Heart right ventricle (tissue), 16 donors: ENCODE measurements at regions not wholly inside any gene's neighbourhood (a gene's known extent, or its start where the extent isn't known, plus 50 kb on each side); places are given as distances from the start of the nearest gene placed in this dataset.

Experiments used
- ATAC-seq, 8 donors: fragments of 200-7000 bp; cut with Tn5 transposase; one replicate each; pipeline ENCODE4 v1.9.1; 2020; ENCODE audit warnings: mild to moderate bottlenecking in 8 of 8, moderate library complexity in 8 of 8, moderate number of reproducible peaks in 1 of 8
- DNase-seq, 2 donors: peaks; one replicate each; pipeline ENCODE4 v3.0.0-alpha.2; 2020
- H3K27ac ChIP-seq, 10 donors: fragments of 200-600 bp; sonication (generic) in 2 of 10; one replicate each; pipeline versions ENCODE4 v1.5.0 to v1.8.0; 2020 to 2022; ENCODE audit warnings: mild to moderate bottlenecking in 3 of 10
- H3K27me3 ChIP-seq, 7 donors: fragments of 200-600 bp; one replicate each; pipeline ENCODE4 v1.8.0; 2021 to 2022; ENCODE audit warnings: mild to moderate bottlenecking in 2 of 7
- H3K36me3 ChIP-seq, 9 donors: fragments of 200-600 bp; sonication (generic) in 1 of 9; one replicate each; pipeline versions ENCODE4 v1.5.0 to v1.8.0; 2020 to 2022; ENCODE audit warnings: mild to moderate bottlenecking in 2 of 9
- H3K4me1 ChIP-seq, 9 donors: fragments of 200-600 bp; sonication (generic) in 1 of 9; one replicate each; pipeline versions ENCODE4 v1.5.0 to v1.8.0; 2020 to 2022; ENCODE audit warnings: mild to moderate bottlenecking in 4 of 9
- H3K4me3 ChIP-seq, 10 donors: fragments of 200-600 bp; sonication (generic) in 2 of 10; one replicate each; pipeline versions ENCODE4 v1.5.0 to v1.8.0; 2020 to 2022; ENCODE audit warnings: mild to moderate bottlenecking in 7 of 10, moderate library complexity in 2 of 10
- H3K9me3 ChIP-seq, 11 donors: fragments of 200-600 bp in 10 of 11; sonication (generic) in 2 of 11; one replicate each; pipeline versions ENCODE4 v1.5.0 to v1.8.0; 2013 to 2022; ENCODE audit warnings: mild to moderate bottlenecking in 2 of 11, control low read depth in 1 of 11, moderate library complexity in 1 of 11
- CTCF ChIP-seq, 9 donors: fragments of 200-600 bp; sonication (generic) in 2 of 9; IDR thresholded peaks; one replicate each; pipeline versions ENCODE4 v1.5.0 to v1.8.0; 2021 to 2022; ENCODE audit warnings: antibody characterized with exemption in 9 of 9, mild to moderate bottlenecking in 5 of 9, moderate library complexity in 1 of 9
- WGBS, 2 donors: extraction: QIAGEN DNeasy Blood & Tissue Kit; methylation state at CpG; one replicate each; pipeline ENCODE4 v1.1.7; 2013; ENCODE audit warnings: inconsistent platforms in 1 of 2; 5-methylcytosine and 5-hydroxymethylcytosine counted together
- intact Hi-C, 10 donors: fragments of 100-400 bp; cut with DNase I; formaldehyde crosslinking; loops; one replicate each; pipeline versions ENCODE4 v1.11.1 to v1.14.2; 2022
- donor health status: Arrhythmogenic right ventricular cardiomyopathy.
- donor health status: ischemic (EF 13 %, LVEDD 7.1; RV severe dilation, severe dysfunction).
- donor health status: healthy with polysubstance abuse.
- donor health status: DM: no; HTN: yes; CAD: no.
- donor health status: DM: no; HTN: no; CAD: no.
- donor health status: ischemic (EF 25% LVEDD 6.9; RV normal size, moderate dysfunction).
- donor health status: ischemic (EF 25% LVEDD 5.7; RV mildly dilated, moderate dysfunction).
- donor health status: healthy.
- donor health status: DM: yes; HTN: yes; CAD: no.
- donor health status: Ischemic cardiomyopathy.
- donor health status: ischemic (EF 35%, LVEDD 5.7; RV mildly dilated, moderate dysfunction).
- donor health status: nonischemic (EF 11% LVEDD 7.7; RV severe dilation, severe dysfunction).
- donor health status: DM: yes; HTN: yes; CAD: no.
- donor health status: PGD.
- donor health status: ischemic (EF 29% LVEDD 5.4; RV normal size, mild dysfunction).
- donor health status: nonischemic (EF 23%, LVEDD 6.1; RV moderate dilation, normal function).

- DNase-seq (no peak), ATAC-seq (no peak)
- intact Hi-C loops, result no loop called here
- no peaks in the 10 kb centered on the region for H3K36me3 ChIP-seq
- no peak overlapping the region for H3K27ac ChIP-seq
- TF ChIP-seq CTCF (IDR thresholded peaks at IDR 0.05), result no peak
- H3K27me3 ChIP-seq, result no peaks in the 10 kb centered on the region
- H3K9me3 ChIP-seq, result no peaks in the 10 kb centered on the region
- 55 to 57% methylated on average over 4 of the region's 4 CpGs for WGBS, 2 donors
- no peak overlapping the region for H3K4me3 ChIP-seq
- peaks cover 0 to 42% (median 0%) of the 10 kb centered on the region in 9 donors for H3K4me1 ChIP-seq
These were observed 210.5 kb downstream of the ANAPC1 start for GRCh38 chr2:111673526-111673925.

DNA sequence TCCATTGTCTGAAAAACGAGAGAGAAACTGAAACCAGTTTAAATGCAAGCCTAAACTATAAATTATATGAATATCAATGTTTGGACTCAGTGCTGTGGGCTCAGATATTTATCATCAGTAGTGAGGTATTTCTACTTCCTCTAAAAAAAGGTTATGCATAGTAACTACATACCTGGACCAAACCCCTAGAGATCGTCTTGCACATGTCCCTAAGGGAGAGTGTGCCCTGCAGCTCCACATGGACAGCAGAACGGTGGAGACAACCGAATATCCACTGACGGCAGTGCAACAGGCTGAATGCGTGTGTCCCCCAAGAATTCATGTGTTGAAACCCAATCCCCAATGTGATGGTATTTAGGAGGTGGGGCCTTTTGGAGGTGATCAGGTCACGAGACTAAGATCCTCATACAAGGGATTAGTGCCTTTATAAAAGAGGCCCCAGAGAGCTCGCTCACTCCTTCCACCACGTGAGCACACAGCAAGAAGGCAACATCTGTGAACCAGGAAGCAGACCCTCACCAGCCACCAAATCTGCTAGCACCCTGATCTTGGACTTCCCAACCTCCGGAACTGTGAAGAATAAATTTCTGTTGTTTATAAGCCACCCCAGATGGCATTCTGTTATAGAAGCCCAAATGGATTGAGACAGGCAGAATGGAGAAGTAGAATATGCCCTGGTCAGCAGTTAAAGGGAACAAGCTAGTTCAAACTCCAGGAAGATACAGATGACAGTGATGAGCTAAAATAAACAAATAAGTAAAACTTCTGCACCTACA, 208.4 kb downstream of the ANAPC1 start:
- WGBS, 2 donors, result 87 to 91% methylated on average over 10 of the region's 10 CpGs
- Histone ChIP-seq H3K9me3 (no peaks in the 10 kb centered on the region), H3K36me3 (no peaks in the 10 kb centered on the region), H3K4me1 (peaks cover 0 to 47% (median 0%) of the 10 kb centered on the region in 9 donors), H3K27ac (peak overlapping the region in 1 of 10 donors; percentile 84), H3K4me3 (no peak overlapping the region), H3K27me3 (no peaks in the 10 kb centered on the region)
- TF ChIP-seq CTCF (IDR thresholded peaks at IDR 0.05), result no peak
- intact Hi-C loops, result no loop called here
- ATAC-seq, result peak in 4 of 8 donors; percentile 42 to 75 (median 52)
- DNase-seq, result no peak

GRCh38 chr2:111676291-111676822, 207.6 kb downstream of the ANAPC1 start:
- no peaks in the 10 kb centered on the region for H3K36me3 ChIP-seq
- no peak overlapping the region for H3K4me3 ChIP-seq
- 78 to 87% methylated on average over 4 of the region's 4 CpGs for WGBS, 2 donors
- H3K9me3 ChIP-seq, result no peaks in the 10 kb centered on the region
- intact Hi-C loops, result no loop called here
- H3K4me1 ChIP-seq, result peaks cover 0 to 39% (median 0%) of the 10 kb centered on the region in 9 donors
- peak overlapping the region in 1 of 10 donors; percentile 84 for H3K27ac ChIP-seq
- TF ChIP-seq CTCF (IDR thresholded peaks at IDR 0.05), result no peak
- DNase-seq (no peak), ATAC-seq (no peak)
- no peaks in the 10 kb centered on the region for H3K27me3 ChIP-seq

DNA sequence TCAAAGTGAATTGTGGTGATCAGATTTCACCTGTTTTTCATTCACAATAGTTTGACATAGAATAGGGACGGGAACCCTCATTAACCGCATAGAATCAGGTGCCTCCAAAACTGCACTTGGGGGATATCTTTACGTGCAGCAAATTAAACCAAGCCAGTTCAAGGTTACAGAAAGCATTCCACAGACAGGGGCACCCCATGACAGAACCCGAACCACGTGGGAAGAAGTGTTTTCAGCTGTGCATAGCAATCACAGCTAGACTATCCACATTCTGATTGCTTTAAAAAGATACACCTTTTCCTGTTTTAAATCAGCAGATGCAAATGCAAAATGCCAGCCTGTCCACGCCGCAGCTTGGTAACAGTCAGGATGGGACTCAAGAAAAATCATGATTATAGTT, 205.8 kb downstream of the ANAPC1 start:
- intact Hi-C loops, result no loop called here
- no peaks in the 10 kb centered on the region for H3K27me3 ChIP-seq
- no peak overlapping the region for H3K27ac ChIP-seq
- no peak for ATAC-seq
- 65 to 66% methylated on average over 7 of the region's 7 CpGs for WGBS, 2 donors
- H3K36me3 ChIP-seq, result no peaks in the 10 kb centered on the region
- H3K4me1 ChIP-seq, result peaks cover 0 to 35% (median 0%) of the 10 kb centered on the region in 9 donors
- no peaks in the 10 kb centered on the region for H3K9me3 ChIP-seq
- no peak for DNase-seq
- no peak for TF ChIP-seq CTCF (IDR thresholded peaks at IDR 0.05)
- no peak overlapping the region for H3K4me3 ChIP-seq
